Heart right ventricle (tissue), 16 donors: ENCODE measurements at regions not wholly inside any gene's neighbourhood (a gene's known extent, or its start where the extent isn't known, plus 50 kb on each side); places are given as distances from the start of the nearest gene placed in this dataset.
"Not testable (repeated sequence)": the region's sequence is repeated elsewhere in the genome, so short reads cannot be mapped to it uniquely, and the experiment has no call there.

ENCODE experiments used
- ATAC-seq, 8 donors: fragments of 200-7000 bp; cut with Tn5 transposase; one replicate each; pipeline ENCODE4 v1.9.1; 2020; ENCODE audit warnings: mild to moderate bottlenecking in 8 of 8, moderate library complexity in 8 of 8, moderate number of reproducible peaks in 1 of 8
- DNase-seq, 2 donors: peaks; one replicate each; pipeline ENCODE4 v3.0.0-alpha.2; 2020
- H3K27ac ChIP-seq, 10 donors: fragments of 200-600 bp; sonication (generic) in 2 of 10; one replicate each; pipeline versions ENCODE4 v1.5.0 to v1.8.0; 2020 to 2022; ENCODE audit warnings: mild to moderate bottlenecking in 3 of 10
- H3K27me3 ChIP-seq, 7 donors: fragments of 200-600 bp; one replicate each; pipeline ENCODE4 v1.8.0; 2021 to 2022; ENCODE audit warnings: mild to moderate bottlenecking in 2 of 7
- H3K36me3 ChIP-seq, 9 donors: fragments of 200-600 bp; sonication (generic) in 1 of 9; one replicate each; pipeline versions ENCODE4 v1.5.0 to v1.8.0; 2020 to 2022; ENCODE audit warnings: mild to moderate bottlenecking in 2 of 9
- H3K4me1 ChIP-seq, 9 donors: fragments of 200-600 bp; sonication (generic) in 1 of 9; one replicate each; pipeline versions ENCODE4 v1.5.0 to v1.8.0; 2020 to 2022; ENCODE audit warnings: mild to moderate bottlenecking in 4 of 9
- H3K4me3 ChIP-seq, 10 donors: fragments of 200-600 bp; sonication (generic) in 2 of 10; one replicate each; pipeline versions ENCODE4 v1.5.0 to v1.8.0; 2020 to 2022; ENCODE audit warnings: mild to moderate bottlenecking in 7 of 10, moderate library complexity in 2 of 10
- H3K9me3 ChIP-seq, 11 donors: fragments of 200-600 bp in 10 of 11; sonication (generic) in 2 of 11; one replicate each; pipeline versions ENCODE4 v1.5.0 to v1.8.0; 2013 to 2022; ENCODE audit warnings: mild to moderate bottlenecking in 2 of 11, control low read depth in 1 of 11, moderate library complexity in 1 of 11
- WGBS, 2 donors: extraction: QIAGEN DNeasy Blood & Tissue Kit; methylation state at CpG; one replicate each; pipeline ENCODE4 v1.1.7; 2013; ENCODE audit warnings: inconsistent platforms in 1 of 2; 5-methylcytosine and 5-hydroxymethylcytosine counted together
- intact Hi-C, 10 donors: fragments of 100-400 bp; cut with DNase I; formaldehyde crosslinking; loops; one replicate each; pipeline versions ENCODE4 v1.11.1 to v1.14.2; 2022
- donor health status: Arrhythmogenic right ventricular cardiomyopathy.
- donor health status: ischemic (EF 13 %, LVEDD 7.1; RV severe dilation, severe dysfunction).
- donor health status: healthy with polysubstance abuse.
- donor health status: DM: no; HTN: yes; CAD: no.
- donor health status: DM: no; HTN: no; CAD: no.
- donor health status: ischemic (EF 25% LVEDD 6.9; RV normal size, moderate dysfunction).
- donor health status: ischemic (EF 25% LVEDD 5.7; RV mildly dilated, moderate dysfunction).
- donor health status: healthy.
- donor health status: DM: yes; HTN: yes; CAD: no.
- donor health status: Ischemic cardiomyopathy.
- donor health status: ischemic (EF 35%, LVEDD 5.7; RV mildly dilated, moderate dysfunction).
- donor health status: nonischemic (EF 11% LVEDD 7.7; RV severe dilation, severe dysfunction).
- donor health status: DM: yes; HTN: yes; CAD: no.
- donor health status: PGD.
- donor health status: ischemic (EF 29% LVEDD 5.4; RV normal size, mild dysfunction).
- donor health status: nonischemic (EF 23%, LVEDD 6.1; RV moderate dilation, normal function).

GRCh38 chr21:43477945-43478386, 51.0 kb upstream of the SIK1 start:
- intact Hi-C loops, H3K4me1 ChIP-seq, DNase-seq, H3K4me3 ChIP-seq, H3K9me3 ChIP-seq, H3K27ac ChIP-seq, H3K27me3 ChIP-seq, H3K36me3 ChIP-seq: not testable (repeated sequence)
- WGBS, 2 donors: no CpG with 5 or more reads among the region's 16 CpGs
- peak; percentile 70 to 89 (median 84) for ATAC-seq
